ENCODE measurements at regions not wholly inside any gene's neighbourhood (a gene's known extent, or its start where the extent isn't known, plus 50 kb on each side); places are given as distances from the start of the nearest gene placed in this dataset.

DNA sequence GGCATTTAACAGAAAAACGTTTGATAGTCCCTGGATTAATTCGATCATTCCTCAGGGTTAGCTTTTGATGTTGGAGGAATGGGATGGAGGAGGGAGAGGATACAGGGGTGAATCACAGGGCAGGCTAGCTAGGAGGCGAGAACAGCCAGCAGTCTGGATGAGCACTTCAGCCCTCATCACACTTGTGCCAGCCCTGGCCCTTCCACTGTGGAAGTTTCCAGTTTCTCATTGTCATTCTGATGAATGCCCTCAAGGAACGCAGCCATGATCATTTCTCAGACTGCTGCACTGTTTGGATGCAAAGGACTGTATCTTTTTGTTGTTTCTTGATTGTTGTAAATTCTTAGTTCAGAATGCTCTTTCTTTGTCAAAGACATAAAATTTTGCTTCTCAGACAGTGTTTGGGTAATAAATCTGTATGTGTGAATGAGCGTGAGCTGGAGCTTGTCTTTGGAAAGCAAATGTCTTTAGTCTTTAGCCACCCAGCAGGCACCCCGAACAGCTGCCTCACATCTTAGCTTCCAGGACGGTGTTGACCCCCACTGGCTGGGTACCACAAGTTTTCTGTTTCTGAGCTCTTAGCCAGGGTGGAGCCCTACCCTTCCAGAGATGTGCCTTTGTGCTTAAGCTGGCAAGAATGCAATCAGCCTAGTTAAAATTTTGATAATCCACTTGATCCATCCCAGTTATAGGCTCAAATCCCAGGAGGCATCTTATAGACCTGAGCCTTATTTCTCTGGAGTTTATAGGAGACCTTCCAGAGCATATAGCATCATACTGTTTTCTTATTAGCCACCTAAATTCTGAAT lies 121.1 kb downstream of the PDCD6IP start:
- DNase-seq (ENCODE audit: low read depth in 1 of 2, low spot score in 1 of 2) = no peak
- no peak for TF ChIP-seq JUND (IDR thresholded peaks at IDR 0.05; ENCODE audit: low read depth)
- in situ Hi-C loops (cut with HindIII; ENCODE audit: low pct_unique_long_range_greater_than_20kb, low sequenced_read_pairs) = no loop called here

GRCh38 chr3:33920511-33920910 lies 122.1 kb downstream of the PDCD6IP start:
- no peak for TF ChIP-seq JUND (IDR thresholded peaks at IDR 0.05; ENCODE audit: low read depth)
- in situ Hi-C loops (cut with HindIII; ENCODE audit: low pct_unique_long_range_greater_than_20kb, low sequenced_read_pairs) = no loop called here
- DNase-seq (ENCODE audit: low read depth in 1 of 2, low spot score in 1 of 2) = no peak

DNA sequence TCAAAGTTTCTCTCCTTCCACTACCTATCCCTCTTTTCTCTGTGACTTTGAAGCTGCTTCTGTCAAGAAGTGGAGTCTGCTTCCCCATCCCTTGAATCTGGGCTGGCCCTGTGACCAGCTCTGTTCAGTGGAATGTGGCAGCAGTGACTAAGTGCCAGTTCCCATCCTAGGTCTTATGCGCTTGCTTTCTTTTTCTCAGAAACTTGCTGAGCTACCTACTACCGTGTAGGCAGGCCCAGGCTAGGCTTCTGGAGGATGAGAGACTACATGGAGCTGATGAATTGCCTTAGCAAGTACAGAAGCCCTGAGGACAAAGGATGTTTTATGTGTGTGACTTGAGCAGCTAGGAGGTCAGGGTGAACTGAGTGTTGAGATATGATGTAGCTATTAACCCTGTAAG lies 123.2 kb downstream of the PDCD6IP start:
- TF ChIP-seq JUND (IDR thresholded peaks at IDR 0.05; ENCODE audit: low read depth) = no peak
- in situ Hi-C loops (cut with HindIII; ENCODE audit: low pct_unique_long_range_greater_than_20kb, low sequenced_read_pairs) = no loop called here
- no peak for DNase-seq (ENCODE audit: low read depth in 1 of 2, low spot score in 1 of 2)

DNA sequence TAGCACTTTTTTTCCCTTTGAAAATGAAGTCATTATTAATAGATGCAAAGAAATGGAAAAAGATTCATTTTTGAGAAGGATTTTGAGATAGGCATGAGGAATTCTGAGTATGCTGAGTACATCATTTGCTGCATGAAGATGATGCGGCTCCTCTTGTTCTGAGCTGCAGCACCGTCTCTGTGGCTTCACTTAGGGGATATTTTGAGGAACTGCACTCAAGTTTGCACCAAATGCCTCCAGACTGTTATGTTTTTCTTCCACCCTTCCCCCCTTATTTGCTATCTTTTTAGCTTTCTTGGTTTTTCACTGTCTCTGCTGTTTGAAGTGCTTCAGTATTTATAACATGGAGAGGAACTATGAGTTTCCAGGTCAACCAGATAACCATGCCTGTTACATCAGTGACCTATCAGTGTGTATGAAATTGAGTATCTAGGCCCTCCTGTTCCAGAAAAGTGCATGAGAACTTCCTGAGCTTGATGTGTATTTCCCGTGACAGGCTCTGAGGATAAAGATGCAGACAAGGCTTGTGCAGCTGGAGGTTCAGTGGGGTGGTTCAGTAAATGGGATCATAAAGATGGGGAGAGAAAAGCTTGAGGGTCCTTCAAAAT lies 128.7 kb downstream of the PDCD6IP start:
- in situ Hi-C loops (cut with HindIII; ENCODE audit: low pct_unique_long_range_greater_than_20kb, low sequenced_read_pairs) = no loop called here
- TF ChIP-seq JUND (IDR thresholded peaks at IDR 0.05; ENCODE audit: low read depth) = no peak
- no peak for DNase-seq (ENCODE audit: low read depth in 1 of 2, low spot score in 1 of 2)

DNA sequence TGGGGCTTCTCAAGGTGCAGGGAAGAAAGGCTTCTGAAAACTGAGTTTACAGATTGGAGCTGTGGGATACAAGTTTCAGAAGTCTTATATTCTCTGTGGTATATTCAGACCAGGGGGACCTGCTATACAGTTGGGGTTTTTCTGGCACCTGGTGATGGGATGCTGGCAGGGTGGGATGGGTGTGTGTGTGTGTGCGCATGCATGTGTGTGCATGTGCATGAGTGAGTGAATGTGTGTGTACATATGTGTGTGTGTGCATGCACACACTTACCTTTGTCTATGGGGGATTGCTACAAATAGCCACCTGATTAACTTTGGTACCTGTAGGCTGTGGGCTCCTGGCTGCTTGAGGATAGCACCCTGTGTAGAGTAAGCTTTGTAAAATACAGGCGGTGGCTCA lies 131.4 kb downstream of the PDCD6IP start:
- in situ Hi-C loops (cut with HindIII; ENCODE audit: low pct_unique_long_range_greater_than_20kb, low sequenced_read_pairs) = no loop called here
- DNase-seq (ENCODE audit: low read depth in 1 of 2, low spot score in 1 of 2) = no peak
- no peak for TF ChIP-seq JUND (IDR thresholded peaks at IDR 0.05; ENCODE audit: low read depth)

GRCh38 chr3:33931512-33931911 lies 133.1 kb downstream of the PDCD6IP start:
- in situ Hi-C loops (cut with HindIII; ENCODE audit: low pct_unique_long_range_greater_than_20kb, low sequenced_read_pairs) = no loop called here
- no peak for DNase-seq (ENCODE audit: low read depth in 1 of 2, low spot score in 1 of 2)
- TF ChIP-seq JUND (IDR thresholded peaks at IDR 0.05; ENCODE audit: low read depth) = no peak

GRCh38 chr3:33932010-33932764 lies 133.8 kb downstream of the PDCD6IP start:
- no peak for DNase-seq (ENCODE audit: low read depth in 1 of 2, low spot score in 1 of 2)
- no peak for TF ChIP-seq JUND (IDR thresholded peaks at IDR 0.05; ENCODE audit: low read depth)
- in situ Hi-C loops (cut with HindIII; ENCODE audit: low pct_unique_long_range_greater_than_20kb, low sequenced_read_pairs) = no loop called here

- no peak for DNase-seq (ENCODE audit: low read depth in 1 of 2, low spot score in 1 of 2)
- no peak for TF ChIP-seq JUND (IDR thresholded peaks at IDR 0.05; ENCODE audit: low read depth)
- in situ Hi-C loops (cut with HindIII; ENCODE audit: low pct_unique_long_range_greater_than_20kb, low sequenced_read_pairs) = no loop called here
Measured at GRCh38 chr3:33936171-33936920, 137.9 kb downstream of the PDCD6IP start.

- TF ChIP-seq JUND (IDR thresholded peaks at IDR 0.05; ENCODE audit: low read depth) = no peak
- in situ Hi-C loops (cut with HindIII; ENCODE audit: low pct_unique_long_range_greater_than_20kb, low sequenced_read_pairs) = no loop called here
- no peak for DNase-seq (ENCODE audit: low read depth in 1 of 2, low spot score in 1 of 2)
Measured at GRCh38 chr3:33936921-33937525, 138.6 kb downstream of the PDCD6IP start.

- no peak for TF ChIP-seq JUND (IDR thresholded peaks at IDR 0.05; ENCODE audit: low read depth)
- in situ Hi-C loops (cut with HindIII; ENCODE audit: low pct_unique_long_range_greater_than_20kb, low sequenced_read_pairs) = no loop called here
- no peak for DNase-seq (ENCODE audit: low read depth in 1 of 2, low spot score in 1 of 2)
Measured at GRCh38 chr3:33937628-33938027, 139.2 kb downstream of the PDCD6IP start.

GRCh38 chr3:33940149-33940548 lies 141.7 kb downstream of the PDCD6IP start:
- DNase-seq (ENCODE audit: low read depth in 1 of 2, low spot score in 1 of 2) = no peak
- in situ Hi-C loops (cut with HindIII; ENCODE audit: low pct_unique_long_range_greater_than_20kb, low sequenced_read_pairs) = no loop called here
- TF ChIP-seq JUND (IDR thresholded peaks at IDR 0.05; ENCODE audit: low read depth) = no peak

DNA sequence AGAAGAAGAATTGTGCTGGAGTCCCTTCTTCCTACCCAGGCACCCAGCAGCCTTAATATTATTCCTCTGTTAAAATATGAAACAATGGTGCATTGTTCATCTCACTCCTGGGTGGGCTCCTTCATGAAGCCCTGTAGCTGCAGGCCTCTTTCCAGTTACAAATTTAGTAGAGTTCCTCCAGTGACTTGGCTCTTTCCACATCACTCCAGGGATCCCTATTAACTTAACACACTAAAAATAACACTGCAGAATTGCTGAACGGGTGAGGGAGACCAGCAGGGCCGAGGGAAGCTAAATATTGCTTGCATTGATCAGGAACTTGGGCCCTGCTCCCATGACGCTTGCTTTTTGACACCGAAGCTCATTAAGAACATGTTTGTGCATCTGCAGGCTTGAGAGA lies 142.3 kb downstream of the PDCD6IP start:
- TF ChIP-seq JUND (IDR thresholded peaks at IDR 0.05; ENCODE audit: low read depth) = no peak
- in situ Hi-C loops (cut with HindIII; ENCODE audit: low pct_unique_long_range_greater_than_20kb, low sequenced_read_pairs) = no loop called here
- DNase-seq (ENCODE audit: low read depth in 1 of 2, low spot score in 1 of 2) = no peak
